ENCODE measurements at regions not wholly inside any gene's neighbourhood (a gene's known extent, or its start where the extent isn't known, plus 50 kb on each side); places are given as distances from the start of the nearest gene placed in this dataset.
A peak's percentile ranks its signal among the peaks of the same experiment; 100 is the strongest.

- ATAC-seq (no peak), DNase-seq (ENCODE audit: low spot score) (no peak), FAIRE-seq (no peak)
- no peak overlapping the region for H3K4me2 ChIP-seq (ENCODE audit: low read depth, low read length)
- in situ Hi-C loops (cut with HindIII; ENCODE audit: extremely low pct_ligation_motif_present, low pct_unique_long_range_greater_than_20kb) (no loop called here), intact Hi-C loops (cut with micrococcal nuclease; ENCODE audit: unreplicated experiment) (no loop called here)
- no peaks in the 10 kb centered on the region for H4K20me1 ChIP-seq (ENCODE audit: insufficient read depth, low read length)
- TF ChIP-seq PRDM4 (CRISPR knock-in tag; IDR thresholded peaks at IDR 0.05; ENCODE audit: borderline replicate concordance) (no peak), MAFF (IDR thresholded peaks at IDR 0.05; ENCODE audit: low read depth, low read length) (0 out of 2 replicates have a peak, but pooled peaks have one; percentile 38), BRF2 (CRISPR knock-in tag; IDR thresholded peaks at IDR 0.05) (no peak), ZBED4 (CRISPR knock-in tag; IDR thresholded peaks at IDR 0.05; ENCODE audit: borderline replicate concordance) (no peak), PRMT3 (CRISPR knock-in tag; IDR thresholded peaks at IDR 0.05; ENCODE audit: borderline replicate concordance, low read depth) (no peak), MAFK (conservative IDR thresholded peaks at IDR 0.05 in 1 of 2, IDR thresholded peaks at IDR 0.05 in 1 of 2; ENCODE audit: low read length in 2 of 2) (peak in 1 of 2 experiments; percentile 60; a peak in 2 of 4 replicates), ZNF430 (CRISPR knock-in tag; IDR thresholded peaks at IDR 0.05) (no peak), EP300 (IDR thresholded peaks at IDR 0.05; ENCODE audit: low read depth in 2 of 2, low read length in 2 of 2) (no peak), EP300 (CRISPR knock-in tag; IDR thresholded peaks at IDR 0.05; ENCODE audit: borderline replicate concordance) (no peak), ZNF264 (CRISPR knock-in tag; IDR thresholded peaks at IDR 0.05) (no peak), MLLT10 (CRISPR knock-in tag; IDR thresholded peaks at IDR 0.05) (no peak)
- TF ChIP-seq, protein P1, sequence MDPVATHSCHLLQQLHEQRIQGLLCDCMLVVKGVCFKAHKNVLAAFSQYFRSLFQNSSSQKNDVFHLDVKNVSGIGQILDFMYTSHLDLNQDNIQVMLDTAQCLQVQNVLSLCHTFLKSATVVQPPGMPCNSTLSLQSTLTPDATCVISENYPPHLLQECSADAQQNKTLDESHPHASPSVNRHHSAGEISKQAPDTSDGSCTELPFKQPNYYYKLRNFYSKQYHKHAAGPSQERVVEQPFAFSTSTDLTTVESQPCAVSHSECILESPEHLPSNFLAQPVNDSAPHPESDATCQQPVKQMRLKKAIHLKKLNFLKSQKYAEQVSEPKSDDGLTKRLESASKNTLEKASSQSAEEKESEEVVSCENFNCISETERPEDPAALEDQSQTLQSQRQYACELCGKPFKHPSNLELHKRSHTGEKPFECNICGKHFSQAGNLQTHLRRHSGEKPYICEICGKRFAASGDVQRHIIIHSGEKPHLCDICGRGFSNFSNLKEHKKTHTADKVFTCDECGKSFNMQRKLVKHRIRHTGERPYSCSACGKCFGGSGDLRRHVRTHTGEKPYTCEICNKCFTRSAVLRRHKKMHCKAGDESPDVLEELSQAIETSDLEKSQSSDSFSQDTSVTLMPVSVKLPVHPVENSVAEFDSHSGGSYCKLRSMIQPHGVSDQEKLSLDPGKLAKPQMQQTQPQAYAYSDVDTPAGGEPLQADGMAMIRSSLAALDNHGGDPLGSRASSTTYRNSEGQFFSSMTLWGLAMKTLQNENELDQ (CRISPR knock-in tag; IDR thresholded peaks at IDR 0.05; ENCODE audit: borderline replicate concordance): no peak
- no peak overlapping the region for H3K9ac ChIP-seq (ENCODE audit: insufficient read depth, low read depth, low read length)
- no peaks in the 10 kb centered on the region for H3K27me3 ChIP-seq (ENCODE audit: control insufficient read depth in 1 of 2, insufficient read depth in 2 of 2, low read length in 2 of 2)
- POLR2A ChIA-PET: no interaction called here
- CTCF ChIA-PET (ENCODE audit: low intra/inter-chr PET ratio, low total read pairs): no interaction called here
- no peaks in the 10 kb centered on the region for H3K4me1 ChIP-seq (ENCODE audit: insufficient read depth, low read length)
- no TSS peak for BruUV-seq (replicated peaks)
- H2AFZ ChIP-seq (ENCODE audit: low read length): no peak overlapping the region
- no peak overlapping the region for H3K27ac ChIP-seq (ENCODE audit: extremely low read length, insufficient read depth, low read length)
- H3K9me3 ChIP-seq (ENCODE audit: low read length): no peaks in the 10 kb centered on the region
- H3K79me2 ChIP-seq (ENCODE audit: insufficient read depth, low read length): no peaks in the 10 kb centered on the region
- H3K36me3 ChIP-seq (replicated peaks in 1 of 2; ENCODE audit: control insufficient read depth in 1 of 2, insufficient read depth in 2 of 2, low read length in 2 of 2): no peaks in the 10 kb centered on the region
- H3K4me3 ChIP-seq (replicated peaks in 1 of 3; ENCODE audit: insufficient read depth in 1 of 3, low read depth in 2 of 3, low read length in 3 of 3): no peak overlapping the region
- 0% methylated on average over 1 of the region's 1 CpG for WGBS (ENCODE audit: low lambda C conversion rate)
Measured at GRCh38 chr5:33254579-33254978, 186.2 kb upstream of the TARS1 start.
